ENCODE measurements at regions not wholly inside any gene's neighbourhood (a gene's known extent, or its start where the extent isn't known, plus 50 kb on each side); places are given as distances from the start of the nearest gene placed in this dataset.
"Not testable (repeated sequence)": the region's sequence is repeated elsewhere in the genome, so short reads cannot be mapped to it uniquely, and the experiment has no call there.

- peaks cover 0 to 4% (median 0%) of the 10 kb centered on the region in 11 donors for H3K9me3 Mint-ChIP-seq
- Histone ChIP-seq H3K27ac (ENCODE audit: low read depth, low read length) (no peak overlapping the region), H3K4me3 (ENCODE audit: low read length) (no peak overlapping the region), H3K9me3 (ENCODE audit: control insufficient read depth in 2 of 3, low read length in 3 of 3) (no peaks in the 10 kb centered on the region), H3K27me3 (ENCODE audit: control insufficient read depth in 2 of 2, insufficient read depth in 2 of 2, low read length in 2 of 2) (no peaks in the 10 kb centered on the region), H3K36me3 (ENCODE audit: control insufficient read depth in 2 of 3, insufficient read depth in 3 of 3, low read length in 3 of 3) (no peaks in the 10 kb centered on the region), H3K4me1 (ENCODE audit: control insufficient read depth in 2 of 2, insufficient read depth in 2 of 2, low read length in 2 of 2) (no peaks in the 10 kb centered on the region)
- DNase-seq (peak in 1 of 9 donors; percentile 38), ATAC-seq (peak; percentile 50)
- intact Hi-C loops (cut with micrococcal nuclease), result no loop called here
- peaks cover 0 to 4% (median 0%) of the 10 kb centered on the region in 5 donors for H3K36me3 Mint-ChIP-seq
- H3K4me3 Mint-ChIP-seq, result no peak overlapping the region
- ChIA-PET POLR2A (no interaction called here), CTCF (no interaction called here)
- peaks cover 6 to 21% (median 20%) of the 10 kb centered on the region in 5 donors for H3K27me3 Mint-ChIP-seq
- H3K27ac Mint-ChIP-seq, result no peak overlapping the region
- peaks cover 0 to 7% (median 0%) of the 10 kb centered on the region in 7 donors for H3K4me1 Mint-ChIP-seq
Measured at GRCh38 chr2:38146275-38146906, 70.4 kb upstream of the CYP1B1 start.

- CTCF ChIA-PET, result no interaction called here
- POLR2A ChIA-PET, result no interaction called here
- no peak for DNase-seq
- Mint-ChIP-seq H3K36me3 (peaks cover 0 to 4% (median 0%) of the 10 kb centered on the region in 5 donors), H3K4me3 (no peak overlapping the region), H3K27me3 (peaks cover 6 to 19% (median 14%) of the 10 kb centered on the region in 5 donors), H3K4me1 (peaks cover 0 to 7% (median 0%) of the 10 kb centered on the region in 7 donors), H3K27ac (no peak overlapping the region), H3K9me3 (peaks cover 0 to 4% (median 0%) of the 10 kb centered on the region in 11 donors)
- Histone ChIP-seq H3K4me1 (ENCODE audit: control insufficient read depth in 2 of 2, insufficient read depth in 2 of 2, low read length in 2 of 2) (no peaks in the 10 kb centered on the region), H3K36me3 (ENCODE audit: control insufficient read depth in 2 of 3, insufficient read depth in 3 of 3, low read length in 3 of 3) (no peaks in the 10 kb centered on the region), H3K4me3 (ENCODE audit: low read length) (no peak overlapping the region), H3K27me3 (ENCODE audit: control insufficient read depth in 2 of 2, insufficient read depth in 2 of 2, low read length in 2 of 2) (peaks cover 0 to 7% of the 10 kb centered on the region in 2 donors), H3K27ac (ENCODE audit: low read depth, low read length) (no peak overlapping the region), H3K9me3 (ENCODE audit: control insufficient read depth in 2 of 3, low read length in 3 of 3) (no peaks in the 10 kb centered on the region)
- no peak for ATAC-seq
- intact Hi-C loops (cut with micrococcal nuclease), result no loop called here
Measured at GRCh38 chr2:38145236-38145635, 69.3 kb upstream of the CYP1B1 start.

- H3K27ac Mint-ChIP-seq, result no peak overlapping the region
- ChIA-PET POLR2A (no interaction called here), CTCF (no interaction called here)
- Histone ChIP-seq H3K9me3 (ENCODE audit: control insufficient read depth in 2 of 3, low read length in 3 of 3) (no peaks in the 10 kb centered on the region), H3K4me1 (ENCODE audit: control insufficient read depth in 2 of 2, insufficient read depth in 2 of 2, low read length in 2 of 2) (no peaks in the 10 kb centered on the region), H3K27ac (ENCODE audit: low read depth, low read length) (no peak overlapping the region), H3K4me3 (ENCODE audit: low read length) (no peak overlapping the region), H3K27me3 (ENCODE audit: control insufficient read depth in 2 of 2, insufficient read depth in 2 of 2, low read length in 2 of 2) (peaks cover 0 to 7% of the 10 kb centered on the region in 2 donors), H3K36me3 (ENCODE audit: control insufficient read depth in 2 of 3, insufficient read depth in 3 of 3, low read length in 3 of 3) (no peaks in the 10 kb centered on the region)
- peaks cover 6 to 18% (median 10%) of the 10 kb centered on the region in 5 donors for H3K27me3 Mint-ChIP-seq
- H3K4me3 Mint-ChIP-seq, result no peak overlapping the region
- peaks cover 0 to 3% (median 0%) of the 10 kb centered on the region in 5 donors for H3K36me3 Mint-ChIP-seq
- DNase-seq, result no peak
- peaks cover 0 to 7% (median 0%) of the 10 kb centered on the region in 7 donors for H3K4me1 Mint-ChIP-seq
- H3K9me3 Mint-ChIP-seq, result peaks cover 0 to 2% (median 0%) of the 10 kb centered on the region in 11 donors
- intact Hi-C loops (cut with micrococcal nuclease), result no loop called here
- no peak for ATAC-seq
Measured at GRCh38 chr2:38142627-38143026, 66.7 kb upstream of the CYP1B1 start.

- peaks cover 6 to 11% (median 8%) of the 10 kb centered on the region in 5 donors for H3K27me3 Mint-ChIP-seq
- POLR2A ChIA-PET, result no interaction called here
- DNase-seq, result no peak
- intact Hi-C loops (cut with micrococcal nuclease), result no loop called here
- H3K36me3 ChIP-seq (ENCODE audit: control insufficient read depth in 2 of 3, insufficient read depth in 3 of 3, low read length in 3 of 3), result no peaks in the 10 kb centered on the region
- no peak overlapping the region for H3K27ac ChIP-seq (ENCODE audit: low read depth, low read length)
- no peak overlapping the region for H3K4me3 ChIP-seq (ENCODE audit: low read length)
- no peak for ATAC-seq
- no peaks in the 10 kb centered on the region for H3K4me1 Mint-ChIP-seq
- H3K9me3 ChIP-seq (ENCODE audit: control insufficient read depth in 2 of 3, low read length in 3 of 3), result no peaks in the 10 kb centered on the region
- no peak overlapping the region for H3K27ac Mint-ChIP-seq
- H3K36me3 Mint-ChIP-seq, result peaks cover 0 to 5% (median 3%) of the 10 kb centered on the region in 5 donors
- no peaks in the 10 kb centered on the region for H3K4me1 ChIP-seq (ENCODE audit: control insufficient read depth in 2 of 2, insufficient read depth in 2 of 2, low read length in 2 of 2)
- peaks cover 0 to 7% of the 10 kb centered on the region in 2 donors for H3K27me3 ChIP-seq (ENCODE audit: control insufficient read depth in 2 of 2, insufficient read depth in 2 of 2, low read length in 2 of 2)
- CTCF ChIA-PET, result no interaction called here
- H3K4me3 Mint-ChIP-seq, result no peak overlapping the region
- peaks cover 0 to 7% (median 3%) of the 10 kb centered on the region in 11 donors for H3K9me3 Mint-ChIP-seq
Measured at GRCh38 chr2:38141501-38141900, 65.5 kb upstream of the CYP1B1 start.

- DNase-seq (no peak), ATAC-seq (no peak)
- no peaks in the 10 kb centered on the region for H3K4me1 ChIP-seq (ENCODE audit: control insufficient read depth in 2 of 2, insufficient read depth in 2 of 2, low read length in 2 of 2)
- no peaks in the 10 kb centered on the region for H3K9me3 ChIP-seq (ENCODE audit: control insufficient read depth in 2 of 3, low read length in 3 of 3)
- intact Hi-C loops (cut with micrococcal nuclease), result no loop called here
- peaks cover 0 to 5% (median 3%) of the 10 kb centered on the region in 5 donors for H3K36me3 Mint-ChIP-seq
- H3K27me3 Mint-ChIP-seq, result peaks cover 9 to 16% (median 13%) of the 10 kb centered on the region in 5 donors
- H3K9me3 Mint-ChIP-seq, result peaks cover 0 to 18% (median 3%) of the 10 kb centered on the region in 11 donors
- H3K27ac ChIP-seq (ENCODE audit: low read depth, low read length), result no peak overlapping the region
- H3K4me1 Mint-ChIP-seq, result no peaks in the 10 kb centered on the region
- ChIA-PET CTCF (no interaction called here), POLR2A (no interaction called here)
- H3K4me3 Mint-ChIP-seq, result no peak overlapping the region
- H3K27ac Mint-ChIP-seq, result no peak overlapping the region
- no peaks in the 10 kb centered on the region for H3K36me3 ChIP-seq (ENCODE audit: control insufficient read depth in 2 of 3, insufficient read depth in 3 of 3, low read length in 3 of 3)
- H3K4me3 ChIP-seq (ENCODE audit: low read length), result no peak overlapping the region
- peaks cover 0 to 7% of the 10 kb centered on the region in 2 donors for H3K27me3 ChIP-seq (ENCODE audit: control insufficient read depth in 2 of 2, insufficient read depth in 2 of 2, low read length in 2 of 2)
Measured at GRCh38 chr2:38138996-38139395, 63.0 kb upstream of the CYP1B1 start.

- H3K27me3 Mint-ChIP-seq, result peaks cover 9 to 16% (median 13%) of the 10 kb centered on the region in 5 donors
- Histone ChIP-seq H3K9me3 (ENCODE audit: control insufficient read depth in 2 of 3, low read length in 3 of 3) (no peaks in the 10 kb centered on the region), H3K27me3 (ENCODE audit: control insufficient read depth in 2 of 2, insufficient read depth in 2 of 2, low read length in 2 of 2) (peaks cover 0 to 7% of the 10 kb centered on the region in 2 donors), H3K36me3 (ENCODE audit: control insufficient read depth in 2 of 3, insufficient read depth in 3 of 3, low read length in 3 of 3) (no peaks in the 10 kb centered on the region), H3K27ac (ENCODE audit: low read depth, low read length) (no peak overlapping the region), H3K4me1 (ENCODE audit: control insufficient read depth in 2 of 2, insufficient read depth in 2 of 2, low read length in 2 of 2) (no peaks in the 10 kb centered on the region), H3K4me3 (ENCODE audit: low read length) (no peak overlapping the region)
- DNase-seq (no peak), ATAC-seq (no peak)
- H3K27ac Mint-ChIP-seq, result no peak overlapping the region
- H3K4me1 Mint-ChIP-seq, result no peaks in the 10 kb centered on the region
- CTCF ChIA-PET, result no interaction called here
- POLR2A ChIA-PET, result no interaction called here
- no peak overlapping the region for H3K4me3 Mint-ChIP-seq
- H3K36me3 Mint-ChIP-seq, result peaks cover 0 to 5% (median 3%) of the 10 kb centered on the region in 5 donors
- H3K9me3 Mint-ChIP-seq, result peaks cover 0 to 18% (median 3%) of the 10 kb centered on the region in 11 donors
- intact Hi-C loops (cut with micrococcal nuclease), result no loop called here
Measured at GRCh38 chr2:38138419-38138818, 62.5 kb upstream of the CYP1B1 start.

- H3K4me3 ChIP-seq (ENCODE audit: low read length); H3K4me3 Mint-ChIP-seq; H3K27ac ChIP-seq (ENCODE audit: low read depth, low read length); H3K27me3 ChIP-seq (ENCODE audit: control insufficient read depth in 2 of 2, insufficient read depth in 2 of 2, low read length in 2 of 2); H3K4me1 Mint-ChIP-seq; H3K27ac Mint-ChIP-seq; intact Hi-C loops (cut with micrococcal nuclease); H3K4me1 ChIP-seq (ENCODE audit: control insufficient read depth in 2 of 2, insufficient read depth in 2 of 2, low read length in 2 of 2); DNase-seq; H3K36me3 Mint-ChIP-seq; ATAC-seq; POLR2A ChIA-PET; H3K36me3 ChIP-seq (ENCODE audit: control insufficient read depth in 2 of 3, insufficient read depth in 3 of 3, low read length in 3 of 3); H3K9me3 ChIP-seq (ENCODE audit: control insufficient read depth in 2 of 3, low read length in 3 of 3); CTCF ChIA-PET: not testable (repeated sequence)
- H3K9me3 Mint-ChIP-seq, result peaks cover 0 to 18% (median 3%) of the 10 kb centered on the region in 11 donors
- H3K27me3 Mint-ChIP-seq, result peaks cover 9 to 16% (median 13%) of the 10 kb centered on the region in 5 donors
Measured at GRCh38 chr2:38137958-38138357, 62.0 kb upstream of the CYP1B1 start.

Data from naive thymus-derived CD4-positive, alpha-beta T cell (primary cell).